ENCODE measurements at regions not wholly inside any gene's neighbourhood (a gene's known extent, or its start where the extent isn't known, plus 50 kb on each side); places are given as distances from the start of the nearest gene placed in this dataset.
A peak's percentile ranks its signal among the peaks of the same experiment; 100 is the strongest.

GRCh38 chr3:152960684-152961083, 125.8 kb downstream of the P2RY1 start:
- no peak for DNase-seq

GRCh38 chr3:152961323-152961722, 126.4 kb downstream of the P2RY1 start:
- DNase-seq = no peak

- no peak for DNase-seq
These were observed 130.1 kb downstream of the P2RY1 start for GRCh38 chr3:152964911-152965609.

- no peak for DNase-seq
These were observed 133.6 kb downstream of the P2RY1 start for GRCh38 chr3:152968388-152969024.

GRCh38 chr3:152969557-152970300, 134.8 kb downstream of the P2RY1 start:
- no peak for DNase-seq

GRCh38 chr3:152970851-152971250, 135.9 kb downstream of the P2RY1 start:
- DNase-seq = no peak

- DNase-seq = no peak
These were observed 136.9 kb downstream of the P2RY1 start for GRCh38 chr3:152971880-152972279.

- no peak for DNase-seq
These were observed 138.6 kb downstream of the P2RY1 start for GRCh38 chr3:152973575-152973974.

GRCh38 chr3:152976239-152976638, 141.3 kb downstream of the P2RY1 start:
- DNase-seq = no peak

GRCh38 chr3:152977366-152977765, 142.4 kb downstream of the P2RY1 start:
- no peak for DNase-seq

GRCh38 chr3:152978152-152978551, 143.2 kb downstream of the P2RY1 start:
- no peak for DNase-seq

- DNase-seq = no peak
These were observed 162.6 kb downstream of the P2RY1 start for GRCh38 chr3:152997526-152997925.

- DNase-seq = no peak
These were observed 163.4 kb upstream of the RAP2B start for GRCh38 chr3:152998591-152998990.

- no peak for DNase-seq
These were observed 161.7 kb upstream of the RAP2B start for GRCh38 chr3:153000325-153000724.

GRCh38 chr3:153001210-153002078, 160.6 kb upstream of the RAP2B start:
- no peak for DNase-seq

GRCh38 chr3:153003441-153003840, 158.6 kb upstream of the RAP2B start:
- DNase-seq = no peak

GRCh38 chr3:153003862-153004261, 158.2 kb upstream of the RAP2B start:
- no peak for DNase-seq

GRCh38 chr3:153008226-153008625, 153.8 kb upstream of the RAP2B start:
- DNase-seq = no peak

- DNase-seq = no peak
These were observed 138.1 kb upstream of the RAP2B start for GRCh38 chr3:153023896-153024295.

GRCh38 chr3:153026026-153026425, 136.0 kb upstream of the RAP2B start:
- peak; percentile 25 for DNase-seq

GRCh38 chr3:153028381-153028780, 133.6 kb upstream of the RAP2B start:
- DNase-seq = no peak

- DNase-seq = no peak
These were observed 132.7 kb upstream of the RAP2B start for GRCh38 chr3:153029350-153029749.

- DNase-seq = no peak
These were observed 129.1 kb upstream of the RAP2B start for GRCh38 chr3:153032891-153033290.

All from NCI-H1105 (cell line).